Loucy (cell line): ENCODE measurements at regions not wholly inside any gene's neighbourhood (a gene's known extent, or its start where the extent isn't known, plus 50 kb on each side); places are given as distances from the start of the nearest gene placed in this dataset.

Experiments used
- CTCF ChIP-seq: fragments of 200-600 bp; sonication (generic); conservative IDR thresholded peaks from 2 replicates; pipeline ENCODE4 v1.5.1; 2014; ENCODE audit warnings: mild to moderate bottlenecking, antibody characterized with exemption, low read length
- EZH2phosphoT487 ChIP-seq: fragments of 200-600 bp; IDR thresholded peaks from 2 replicates; pipeline ENCODE4 v1.6.1; 2018; ENCODE audit warnings: antibody characterized with exemption, mild to moderate bottlenecking, moderate library complexity, borderline replicate concordance

GRCh38 chr10:21413680-21414079, 111.8 kb downstream of the SKIDA1 start:
- no peak for TF ChIP-seq CTCF
- TF ChIP-seq EZH2phosphoT487, result no peak
